IMR-90 (cell line): ENCODE measurements at regions not wholly inside any gene's neighbourhood (a gene's known extent, or its start where the extent isn't known, plus 50 kb on each side); places are given as distances from the start of the nearest gene placed in this dataset.

ENCODE experiments used
- ATAC-seq: fragments of 200-7000 bp; cut with Tn5 transposase; 2 replicates; pipeline ENCODE4 v1.9.1; 2020; ENCODE audit warnings: low read depth, mild to moderate bottlenecking, moderate library complexity
- BruUV-seq: library from RNA; stranded (reverse); fragments of 400-500 nt; replicated peaks from 2 replicates; lab custom pipeline; 2021; lab: Mats Ljungman, UMichigan
- CTCF ChIA-PET: fragments of 300-600 bp; formaldehyde crosslinking; extraction: SDS; loops from one replicate; lab custom pipeline; 2021; ENCODE audit warnings: antibody characterized with exemption; lab: Yijun Ruan, JAX
- POLR2A ChIA-PET: fragments of 300-600 bp; sonication (Branson Sonifier 250); formaldehyde crosslinking; loops from one replicate; lab custom pipeline; 2022; ENCODE audit warnings: antibody characterized with exemption; ENCODE audit not compliant: unreplicated experiment; lab: Charles Lee
- DNase-seq: peaks from one replicate; pipeline ENCODE4 v3.0.0; 2013
- H2AFZ ChIP-seq: replicated peaks from 2 replicates; pipeline ENCODE3; 2013; ENCODE audit warnings: low read length, mild to moderate bottlenecking; ENCODE audit not compliant: poor library complexity
- H2AK5ac ChIP-seq: 2 replicates; pipeline ENCODE4 v1.6.1; 2013; ENCODE audit warnings: low read depth, low read length, inconsistent platforms
- H2AK9ac ChIP-seq: replicated peaks from 2 replicates; pipeline ENCODE3; 2013; ENCODE audit warnings: mild to moderate bottlenecking, low read depth, low read length, moderate library complexity; ENCODE audit not compliant: poor library complexity
- H2BK120ac ChIP-seq: 2 replicates; pipeline ENCODE4 v1.6.1; 2013; ENCODE audit warnings: low read depth, low read length, inconsistent platforms
- H2BK15ac ChIP-seq: 3 replicates; pipeline ENCODE4 v1.6.1; 2013; ENCODE audit warnings: low read depth, low read length, inconsistent platforms
- H2BK20ac ChIP-seq: 2 replicates; pipeline ENCODE4 v1.6.1; 2013; ENCODE audit warnings: low read depth, mild to moderate bottlenecking, inconsistent platforms, low read length, moderate library complexity
- H2BK5ac ChIP-seq: 2 replicates; pipeline ENCODE4 v1.6.1; 2013; ENCODE audit warnings: mild to moderate bottlenecking, low read depth, low read length, inconsistent platforms; ENCODE audit not compliant: poor library complexity, severe bottlenecking
- H3K14ac ChIP-seq: replicated peaks from 2 replicates; pipeline ENCODE4 v1.6.1; 2013; ENCODE audit warnings: low read depth, low read length, inconsistent platforms
- H3K18ac ChIP-seq: 2 replicates; pipeline ENCODE4 v1.6.1; 2013; ENCODE audit warnings: low read depth, low read length, control low read depth
- H3K23ac ChIP-seq: 2 replicates; pipeline ENCODE4 v1.6.1; 2013; ENCODE audit warnings: low read depth, low read length, inconsistent platforms
- H3K27ac ChIP-seq: 2 replicates; pipeline ENCODE4 v1.5.1; 2013; ENCODE audit warnings: mild to moderate bottlenecking, control low read depth, low read length; ENCODE audit not compliant: insufficient read depth
- H3K27me3 ChIP-seq: 2 replicates; pipeline ENCODE4 v1.6.1; 2013; ENCODE audit warnings: low read length; ENCODE audit not compliant: control insufficient read depth, insufficient read depth
- H3K36me3 ChIP-seq: 2 replicates; pipeline ENCODE4 v1.6.1; 2013; ENCODE audit warnings: low read length, mixed read lengths; ENCODE audit not compliant: control insufficient read depth, insufficient read depth
- H3K4ac ChIP-seq: 2 replicates; pipeline ENCODE4 v1.6.1; 2013; ENCODE audit warnings: low read depth, low read length, inconsistent platforms
- H3K4me1 ChIP-seq: 2 replicates; pipeline ENCODE4 v1.6.1; 2013; ENCODE audit warnings: low read length, mixed read lengths; ENCODE audit not compliant: control insufficient read depth, insufficient read depth
- H3K4me2 ChIP-seq: 2 replicates; pipeline ENCODE4 v1.6.1; 2013; ENCODE audit warnings: low read depth, mild to moderate bottlenecking, control low read depth, low read length, moderate library complexity
- H3K4me3 ChIP-seq: 2 replicates; pipeline ENCODE4 v1.5.1; 2013; ENCODE audit warnings: low read depth, mild to moderate bottlenecking, control low read depth, low read length, moderate library complexity; ENCODE audit not compliant: insufficient read depth
- H3K56ac ChIP-seq: 2 replicates; pipeline ENCODE4 v1.6.1; 2013; ENCODE audit warnings: low read length, inconsistent platforms; ENCODE audit not compliant: insufficient read depth; ENCODE audit errors: extremely low read depth
- H3K79me1 ChIP-seq, 2 experiments: 2 replicates each; pipeline ENCODE4 v1.6.1; 2013; ENCODE audit warnings: low read length in 2 of 2, inconsistent platforms in 1 of 2, low read depth in 1 of 2
- H3K9ac ChIP-seq: 2 replicates; pipeline ENCODE4 v1.6.1; 2013; ENCODE audit warnings: low read depth, low read length, control low read depth
- H3K9me1 ChIP-seq: 2 replicates; pipeline ENCODE4 v1.6.1; 2013; ENCODE audit warnings: low read length, inconsistent platforms; ENCODE audit not compliant: insufficient read depth
- H3K9me3 ChIP-seq: 2 replicates; pipeline ENCODE4 v1.6.1; 2013; ENCODE audit warnings: low read length; ENCODE audit not compliant: control insufficient read depth, insufficient read depth
- H4K20me1 ChIP-seq: 2 replicates; pipeline ENCODE4 v1.6.1; 2013; ENCODE audit warnings: low read length, inconsistent platforms; ENCODE audit not compliant: insufficient read depth
- H4K5ac ChIP-seq: 2 replicates; pipeline ENCODE4 v1.6.1; 2013; ENCODE audit warnings: mild to moderate bottlenecking, low read depth, low read length, control low read depth
- H4K8ac ChIP-seq, 2 experiments: 2 replicates each; pipeline ENCODE4 v1.6.1; 2013; ENCODE audit warnings: low read depth in 2 of 2, low read length in 2 of 2, control low read depth in 1 of 2, inconsistent platforms in 1 of 2
- H4K91ac ChIP-seq: 2 replicates; pipeline ENCODE4 v1.6.1; 2013; ENCODE audit warnings: low read depth, low read length, inconsistent platforms; ENCODE audit not compliant: insufficient read depth
- BHLHE40 ChIP-seq: fragments of 150-350 bp; IDR thresholded peaks from 2 replicates; pipeline ENCODE4 v1.6.1; 2016; ENCODE audit warnings: mild to moderate bottlenecking, low read depth, low read length
- CEBPB ChIP-seq: IDR thresholded peaks from 2 replicates; pipeline ENCODE4 v1.6.1; 2012; ENCODE audit warnings: low read depth, low read length, improper control_type of control experiment
- CHD1 ChIP-seq: IDR thresholded peaks from 2 replicates; pipeline ENCODE4 v1.6.1; 2012; ENCODE audit warnings: low read depth, low read length, improper control_type of control experiment
- CTCF ChIP-seq: conservative IDR thresholded peaks from 2 replicates; pipeline ENCODE4 v1.5.1; 2012; ENCODE audit warnings: mild to moderate bottlenecking, low read depth, low read length, improper control_type of control experiment
- ELK1 ChIP-seq: fragments of 150-350 bp; IDR thresholded peaks from 2 replicates; pipeline ENCODE4 v1.6.1; 2016; ENCODE audit warnings: low read depth, mild to moderate bottlenecking, low read length, moderate library complexity, borderline replicate concordance
- FOS ChIP-seq: fragments of 150-350 bp; IDR thresholded peaks from 2 replicates; pipeline ENCODE4 v1.6.1; 2016; ENCODE audit warnings: low read depth, low read length
- MAFK ChIP-seq: IDR thresholded peaks from 2 replicates; pipeline ENCODE4 v1.6.1; 2012; ENCODE audit warnings: low read depth, low read length, improper control_type of control experiment
- MAZ ChIP-seq: IDR thresholded peaks from 2 replicates; pipeline ENCODE4 v1.6.1; 2012; ENCODE audit warnings: low read depth, mild to moderate bottlenecking, low read length, improper control_type of control experiment, moderate library complexity, borderline replicate concordance
- MXI1 ChIP-seq: IDR thresholded peaks from 2 replicates; pipeline ENCODE4 v1.6.1; 2012; ENCODE audit warnings: low read depth, mild to moderate bottlenecking, low read length, moderate library complexity, borderline replicate concordance
- NFE2L2 ChIP-seq: fragments of 150-350 bp; IDR thresholded peaks from 2 replicates; pipeline ENCODE4 v1.6.1; 2016; ENCODE audit warnings: low read depth, mild to moderate bottlenecking, low read length
- POLR2A ChIP-seq: IDR thresholded peaks from 2 replicates; pipeline ENCODE4 v1.6.1; 2012; ENCODE audit warnings: mild to moderate bottlenecking, low read depth, low read length
- RAD21 ChIP-seq: IDR thresholded peaks from 2 replicates; pipeline ENCODE4 v1.6.1; 2012; ENCODE audit warnings: low read length, improper control_type of control experiment
- RCOR1 ChIP-seq: IDR thresholded peaks from 2 replicates; pipeline ENCODE4 v1.6.1; 2012; ENCODE audit warnings: mild to moderate bottlenecking, low read length, improper control_type of control experiment; ENCODE audit not compliant: insufficient replicate concordance
- RFX5 ChIP-seq: IDR thresholded peaks from 2 replicates; pipeline ENCODE4 v1.8.0; 2012; ENCODE audit warnings: low read depth, mild to moderate bottlenecking, low read length, moderate library complexity
- SMC3 ChIP-seq: fragments of 150-350 bp; IDR thresholded peaks from 2 replicates; pipeline ENCODE4 v1.6.1; 2016; ENCODE audit warnings: low read depth, mild to moderate bottlenecking, antibody characterized with exemption, low read length, moderate library complexity
- USF2 ChIP-seq: fragments of 150-350 bp; IDR thresholded peaks from 2 replicates; pipeline ENCODE4 v1.6.1; 2017; ENCODE audit warnings: mild to moderate bottlenecking, antibody characterized with exemption, low read length, low read depth
- WGBS, 2 experiments: methylation state at CpG; one replicate each; pipeline versions ENCODE4 v1.1.5 to v1.1.7; 2013; ENCODE audit warnings: missing lambda C conversion rate in 2 of 2; ENCODE audit not compliant: insufficient read length in 1 of 2; ENCODE audit errors: extremely low coverage in 2 of 2; 5-methylcytosine and 5-hydroxymethylcytosine counted together
- dilution Hi-C: fragments of 300-500 bp; cut with HindIII; formaldehyde crosslinking; loops from one replicate; pipeline ENCODE4 v1.14.3; 2018; ENCODE audit warnings: low sequenced_read_pairs; ENCODE audit not compliant: unreplicated experiment
- in situ Hi-C: fragments of 300-500 bp; cut with MboI; formaldehyde crosslinking; loops from 3 replicates; pipeline ENCODE4 v1.14.3; 2019; ENCODE audit warnings: low sequenced_read_pairs, inconsistent platforms, mixed read lengths
- intact Hi-C: fragments of 100-400 bp; cut with micrococcal nuclease; formaldehyde crosslinking; loops from 2 replicates; pipeline ENCODE4 v1.10.0; 2022

GRCh38 chr10:7042419-7043054, 368.3 kb downstream of the SFMBT2 start:
- Histone ChIP-seq H2BK5ac (no peak overlapping the region), H3K4ac (no peak overlapping the region), H2BK15ac (no peak overlapping the region), H3K4me3 (no peak overlapping the region), H4K91ac (no peak overlapping the region), H4K20me1 (no peaks in the 10 kb centered on the region), H2AFZ (no peak overlapping the region), H4K5ac (no peak overlapping the region), H3K18ac (no peak overlapping the region), H3K36me3 (no peaks in the 10 kb centered on the region), H2AK9ac (no peak overlapping the region), H2AK5ac (no peak overlapping the region), H3K27ac (no peak overlapping the region), H3K27me3 (no peaks in the 10 kb centered on the region), H3K4me1 (no peaks in the 10 kb centered on the region), H3K23ac (no peak overlapping the region), H3K4me2 (no peak overlapping the region), H3K9me1 (no peaks in the 10 kb centered on the region), H3K56ac (no peak overlapping the region), H3K79me1 (no peaks in the 10 kb centered on the region), H3K14ac (no peak overlapping the region), H3K9me3 (no peaks in the 10 kb centered on the region), H4K8ac (no peak overlapping the region), H2BK20ac (no peak overlapping the region), H3K9ac (no peak overlapping the region), H2BK120ac (no peak overlapping the region)
- intact Hi-C loops, result no loop called here
- no peak for TF ChIP-seq RAD21
- TF ChIP-seq SMC3, result no peak
- TF ChIP-seq CTCF, result no peak
- TF ChIP-seq MAFK, result no peak
- TF ChIP-seq CHD1, result no peak
- TF ChIP-seq NFE2L2, result no peak
- TF ChIP-seq POLR2A, result no peak
- TF ChIP-seq MXI1, result no peak
- no peak for TF ChIP-seq USF2
- no peak for TF ChIP-seq ELK1
- TF ChIP-seq CEBPB, result no peak
- no peak for TF ChIP-seq RFX5
- TF ChIP-seq MAZ, result no peak
- TF ChIP-seq RCOR1, result no peak
- TF ChIP-seq BHLHE40, result no peak
- no peak for TF ChIP-seq FOS
- no TSS peak for BruUV-seq
- ATAC-seq (no peak), DNase-seq (no peak)
- CTCF ChIA-PET, result no interaction called here
- POLR2A ChIA-PET, result no interaction called here
- in situ Hi-C loops, result no loop called here
- 51% methylated on average over 2 of the region's 6 CpGs; no CpG with 5 or more reads in 1 of the 2 experiments for WGBS, 2 experiments
- dilution Hi-C loops, result no loop called here
